ENCODE measurements at regions not wholly inside any gene's neighbourhood (a gene's known extent, or its start where the extent isn't known, plus 50 kb on each side); places are given as distances from the start of the nearest gene placed in this dataset.

DNA sequence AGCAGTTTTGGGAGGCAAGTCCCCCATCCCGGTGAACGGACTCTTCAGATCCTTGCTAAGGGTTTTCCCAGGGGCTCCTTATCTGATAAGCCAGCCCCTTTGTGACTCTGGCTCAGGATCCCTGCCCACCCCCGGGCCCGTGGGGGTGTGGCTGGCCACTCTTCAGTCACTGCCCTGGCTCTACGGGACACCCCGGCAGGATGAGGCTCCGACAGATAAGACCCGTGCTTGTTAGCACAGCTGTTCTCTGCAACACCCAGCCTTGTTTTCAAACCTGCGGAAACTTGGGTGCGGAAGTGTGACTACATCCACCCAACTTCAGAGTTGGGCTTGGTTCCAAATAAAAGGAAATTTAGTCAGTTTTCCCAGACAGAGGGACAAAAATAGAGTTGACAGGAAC, 66.7 kb upstream of the PODXL start (continued):
- TF ChIP-seq ZNF423 (CRISPR knock-in tag; IDR thresholded peaks at IDR 0.05), result no peak
- TF ChIP-seq NFYB (CRISPR knock-in tag; conservative IDR thresholded peaks at IDR 0.05; ENCODE audit: low read depth), result no peak
- TF ChIP-seq, protein P1, sequence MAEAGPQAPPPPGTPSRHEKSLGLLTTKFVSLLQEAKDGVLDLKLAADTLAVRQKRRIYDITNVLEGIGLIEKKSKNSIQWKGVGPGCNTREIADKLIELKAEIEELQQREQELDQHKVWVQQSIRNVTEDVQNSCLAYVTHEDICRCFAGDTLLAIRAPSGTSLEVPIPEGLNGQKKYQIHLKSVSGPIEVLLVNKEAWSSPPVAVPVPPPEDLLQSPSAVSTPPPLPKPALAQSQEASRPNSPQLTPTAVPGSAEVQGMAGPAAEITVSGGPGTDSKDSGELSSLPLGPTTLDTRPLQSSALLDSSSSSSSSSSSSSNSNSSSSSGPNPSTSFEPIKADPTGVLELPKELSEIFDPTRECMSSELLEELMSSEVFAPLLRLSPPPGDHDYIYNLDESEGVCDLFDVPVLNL (CRISPR knock-in tag; IDR thresholded peaks at IDR 0.05; ENCODE audit: borderline replicate concordance, low read depth), result no peak
- no peak for TF ChIP-seq NFATC4 (CRISPR knock-in tag; IDR thresholded peaks at IDR 0.05)
- TF ChIP-seq ZNF263 (CRISPR knock-in tag; IDR thresholded peaks at IDR 0.05; ENCODE audit: low read depth), result no peak

DNA sequence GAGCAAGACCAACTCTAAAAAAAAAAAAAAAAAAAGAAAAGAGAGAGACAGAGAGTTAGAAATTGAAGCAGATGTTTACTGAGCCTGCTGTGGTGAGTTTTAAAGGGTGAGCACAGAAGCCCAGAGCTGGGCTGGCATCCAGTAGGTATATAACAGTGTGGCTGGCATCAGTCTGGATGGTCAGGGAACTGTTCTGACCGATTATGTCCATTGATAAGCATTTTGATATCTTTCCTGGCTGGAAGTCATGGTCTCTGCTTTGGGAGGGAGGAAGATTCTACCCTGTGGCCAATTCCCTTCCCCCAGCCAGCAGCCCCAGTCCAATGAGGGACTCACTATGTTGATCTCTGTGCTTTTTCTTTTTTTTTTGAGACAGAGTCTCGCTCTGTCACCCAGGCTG, 65.2 kb upstream of the PODXL start:
- ATAC-seq, result no peak

DNA sequence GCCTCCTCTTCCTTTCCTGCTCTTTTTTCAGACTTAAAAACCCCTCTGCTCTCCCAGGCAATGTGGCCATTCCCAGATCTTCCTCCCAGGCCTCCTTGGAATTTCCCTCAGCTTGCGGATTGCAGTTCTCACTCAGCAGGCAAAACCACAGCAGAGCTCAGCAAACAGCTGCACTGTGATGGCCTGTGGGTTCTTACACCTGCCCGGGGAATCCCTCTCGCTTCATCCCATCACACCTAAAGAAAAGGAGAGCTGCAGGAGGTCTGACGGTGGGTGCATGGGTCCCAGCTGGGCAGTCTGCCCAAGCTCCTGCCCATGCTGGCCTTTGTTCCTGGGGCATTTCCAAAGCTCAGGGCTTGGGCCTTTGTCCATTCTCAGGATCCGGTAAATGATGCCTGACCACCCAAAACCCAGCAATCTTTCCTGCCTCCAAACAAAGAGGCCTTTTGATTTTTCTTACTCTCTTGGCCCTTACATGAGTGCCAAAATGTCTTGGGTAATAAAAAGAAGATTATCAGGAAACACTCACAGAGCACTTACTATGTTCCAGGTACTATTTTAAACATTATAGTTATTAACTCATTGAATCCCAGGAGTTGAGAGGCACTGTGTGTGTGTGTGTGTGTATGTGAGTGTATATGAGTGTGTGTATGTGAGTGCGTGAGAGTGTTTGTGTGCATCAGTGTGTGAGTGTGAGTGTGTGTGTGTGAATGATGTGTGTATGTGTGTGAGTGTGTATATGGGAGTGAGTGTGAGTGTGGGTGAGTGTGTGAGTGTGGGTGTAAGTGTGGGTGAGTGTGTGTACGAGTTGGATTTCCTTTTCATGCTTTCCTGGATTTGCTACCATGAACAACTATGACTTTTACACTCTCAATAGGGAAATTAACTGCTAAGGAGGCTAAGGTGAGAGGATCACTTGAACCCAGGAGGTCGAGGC, 64.5 kb upstream of the PODXL start:
- Mint-ChIP-seq H3K9me3 (no peaks in the 10 kb centered on the region), H3K27me3 (ENCODE audit: low read depth) (peaks cover 14% of the 10 kb centered on the region), H3K27ac (peak overlapping the region; percentile 50), H3K4me3 (no peak overlapping the region), H3K4me1 (peaks cover 60% of the 10 kb centered on the region), H3K36me3 (no peaks in the 10 kb centered on the region)
- CTCF ChIA-PET, result interaction anchor here (0.9 to 1.4 kb wide), 7 partner anchors 19 to 107 kb away, joined by 3 to 10 read pairs (median 3); no protein-coding TSS in a partner anchor
- ATAC-seq (peak; percentile 51), DNase-seq (ENCODE audit: low spot score) (no peak)
- POLR2A ChIA-PET, result no interaction called here
- TF ChIP-seq MYBL2 (CRISPR knock-in tag; IDR thresholded peaks at IDR 0.05) (no peak), ZNF423 (CRISPR knock-in tag; IDR thresholded peaks at IDR 0.05) (peak; percentile 81), SMAD4 (CRISPR knock-in tag; IDR thresholded peaks at IDR 0.05) (no peak), ELF4 (CRISPR knock-in tag; IDR thresholded peaks at IDR 0.05; ENCODE audit: low read depth) (no peak)
- TF ChIP-seq, protein P2, sequence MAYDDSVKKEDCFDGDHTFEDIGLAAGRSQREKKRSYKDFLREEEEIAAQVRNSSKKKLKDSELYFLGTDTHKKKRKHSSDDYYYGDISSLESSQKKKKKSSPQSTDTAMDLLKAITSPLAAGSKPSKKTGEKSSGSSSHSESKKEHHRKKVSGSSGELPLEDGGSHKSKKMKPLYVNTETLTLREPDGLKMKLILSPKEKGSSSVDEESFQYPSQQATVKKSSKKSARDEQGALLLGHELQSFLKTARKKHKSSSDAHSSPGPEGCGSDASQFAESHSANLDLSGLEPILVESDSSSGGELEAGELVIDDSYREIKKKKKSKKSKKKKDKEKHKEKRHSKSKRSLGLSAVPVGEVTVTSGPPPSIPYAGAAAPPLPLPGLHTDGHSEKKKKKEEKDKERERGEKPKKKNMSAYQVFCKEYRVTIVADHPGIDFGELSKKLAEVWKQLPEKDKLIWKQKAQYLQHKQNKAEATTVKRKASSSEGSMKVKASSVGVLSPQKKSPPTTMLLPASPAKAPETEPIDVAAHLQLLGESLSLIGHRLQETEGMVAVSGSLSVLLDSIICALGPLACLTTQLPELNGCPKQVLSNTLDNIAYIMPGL (CRISPR knock-in tag; IDR thresholded peaks at IDR 0.05), result no peak
- TF ChIP-seq, protein P3, sequence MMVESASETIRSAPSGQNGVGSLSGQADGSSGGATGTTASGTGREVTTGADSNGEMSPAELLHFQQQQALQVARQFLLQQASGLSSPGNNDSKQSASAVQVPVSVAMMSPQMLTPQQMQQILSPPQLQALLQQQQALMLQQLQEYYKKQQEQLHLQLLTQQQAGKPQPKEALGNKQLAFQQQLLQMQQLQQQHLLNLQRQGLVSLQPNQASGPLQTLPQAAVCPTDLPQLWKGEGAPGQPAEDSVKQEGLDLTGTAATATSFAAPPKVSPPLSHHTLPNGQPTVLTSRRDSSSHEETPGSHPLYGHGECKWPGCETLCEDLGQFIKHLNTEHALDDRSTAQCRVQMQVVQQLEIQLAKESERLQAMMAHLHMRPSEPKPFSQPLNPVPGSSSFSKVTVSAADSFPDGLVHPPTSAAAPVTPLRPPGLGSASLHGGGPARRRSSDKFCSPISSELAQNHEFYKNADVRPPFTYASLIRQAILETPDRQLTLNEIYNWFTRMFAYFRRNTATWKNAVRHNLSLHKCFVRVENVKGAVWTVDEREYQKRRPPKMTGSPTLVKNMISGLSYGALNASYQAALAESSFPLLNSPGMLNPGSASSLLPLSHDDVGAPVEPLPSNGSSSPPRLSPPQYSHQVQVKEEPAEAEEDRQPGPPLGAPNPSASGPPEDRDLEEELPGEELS (CRISPR knock-in tag; IDR thresholded peaks at IDR 0.05), result no peak
- TF ChIP-seq, protein P4, sequence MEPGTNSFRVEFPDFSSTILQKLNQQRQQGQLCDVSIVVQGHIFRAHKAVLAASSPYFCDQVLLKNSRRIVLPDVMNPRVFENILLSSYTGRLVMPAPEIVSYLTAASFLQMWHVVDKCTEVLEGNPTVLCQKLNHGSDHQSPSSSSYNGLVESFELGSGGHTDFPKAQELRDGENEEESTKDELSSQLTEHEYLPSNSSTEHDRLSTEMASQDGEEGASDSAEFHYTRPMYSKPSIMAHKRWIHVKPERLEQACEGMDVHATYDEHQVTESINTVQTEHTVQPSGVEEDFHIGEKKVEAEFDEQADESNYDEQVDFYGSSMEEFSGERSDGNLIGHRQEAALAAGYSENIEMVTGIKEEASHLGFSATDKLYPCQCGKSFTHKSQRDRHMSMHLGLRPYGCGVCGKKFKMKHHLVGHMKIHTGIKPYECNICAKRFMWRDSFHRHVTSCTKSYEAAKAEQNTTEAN (CRISPR knock-in tag; IDR thresholded peaks at IDR 0.05), result peak; percentile 90; the same call in 1 of the 2 replicates

More for the DNA sequence above, 65.2 kb upstream of the PODXL start:
- Mint-ChIP-seq H3K4me3 (no peak overlapping the region), H3K9me3 (no peaks in the 10 kb centered on the region), H3K27me3 (ENCODE audit: low read depth) (peaks cover 14% of the 10 kb centered on the region), H3K27ac (no peak overlapping the region), H3K4me1 (peaks cover 66% of the 10 kb centered on the region), H3K36me3 (no peaks in the 10 kb centered on the region)
- ChIA-PET CTCF (interaction anchor here (1.2 kb wide), 1 partner anchor 75 kb away, joined by 4 read pairs; no protein-coding TSS in a partner anchor), POLR2A (no interaction called here)
- DNase-seq (ENCODE audit: low spot score), result no peak
- no peak for TF ChIP-seq EMX1 (CRISPR knock-in tag; IDR thresholded peaks at IDR 0.05)
- no peak for TF ChIP-seq ZBTB21 (CRISPR knock-in tag; IDR thresholded peaks at IDR 0.05; ENCODE audit: borderline replicate concordance)
- no peak for TF ChIP-seq RORB (CRISPR knock-in tag; IDR thresholded peaks at IDR 0.05)
- TF ChIP-seq, protein P5, sequence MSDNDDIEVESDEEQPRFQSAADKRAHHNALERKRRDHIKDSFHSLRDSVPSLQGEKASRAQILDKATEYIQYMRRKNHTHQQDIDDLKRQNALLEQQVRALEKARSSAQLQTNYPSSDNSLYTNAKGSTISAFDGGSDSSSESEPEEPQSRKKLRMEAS (CRISPR knock-in tag; IDR thresholded peaks at IDR 0.05), result no peak
- TF ChIP-seq ZNF138 (CRISPR knock-in tag; conservative IDR thresholded peaks at IDR 0.05), result no peak
- TF ChIP-seq NFE2L1 (CRISPR knock-in tag; IDR thresholded peaks at IDR 0.05), result no peak
- TF ChIP-seq, protein P6, sequence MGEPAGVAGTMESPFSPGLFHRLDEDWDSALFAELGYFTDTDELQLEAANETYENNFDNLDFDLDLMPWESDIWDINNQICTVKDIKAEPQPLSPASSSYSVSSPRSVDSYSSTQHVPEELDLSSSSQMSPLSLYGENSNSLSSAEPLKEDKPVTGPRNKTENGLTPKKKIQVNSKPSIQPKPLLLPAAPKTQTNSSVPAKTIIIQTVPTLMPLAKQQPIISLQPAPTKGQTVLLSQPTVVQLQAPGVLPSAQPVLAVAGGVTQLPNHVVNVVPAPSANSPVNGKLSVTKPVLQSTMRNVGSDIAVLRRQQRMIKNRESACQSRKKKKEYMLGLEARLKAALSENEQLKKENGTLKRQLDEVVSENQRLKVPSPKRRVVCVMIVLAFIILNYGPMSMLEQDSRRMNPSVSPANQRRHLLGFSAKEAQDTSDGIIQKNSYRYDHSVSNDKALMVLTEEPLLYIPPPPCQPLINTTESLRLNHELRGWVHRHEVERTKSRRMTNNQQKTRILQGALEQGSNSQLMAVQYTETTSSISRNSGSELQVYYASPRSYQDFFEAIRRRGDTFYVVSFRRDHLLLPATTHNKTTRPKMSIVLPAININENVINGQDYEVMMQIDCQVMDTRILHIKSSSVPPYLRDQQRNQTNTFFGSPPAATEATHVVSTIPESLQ (CRISPR knock-in tag; IDR thresholded peaks at IDR 0.05), result no peak
